Breast epithelium (tissue), 4 donors: ENCODE measurements at regions not wholly inside any gene's neighbourhood (a gene's known extent, or its start where the extent isn't known, plus 50 kb on each side); places are given as distances from the start of the nearest gene placed in this dataset.

ENCODE experiments used
- DNase-seq, 2 donors: peaks; one replicate each; pipeline ENCODE4 v3.0.0-alpha.2; 2019; ENCODE audit warnings: low spot score in 2 of 2
- H3K27ac ChIP-seq, 2 donors: fragments of 200-600 bp; sonication (generic) in 1 of 2; one replicate each; pipeline ENCODE4 v1.5.1; 2016 to 2019; ENCODE audit warnings: mild to moderate bottlenecking in 1 of 2
- H3K27me3 ChIP-seq, 2 donors: fragments of 200-600 bp; sonication (generic) in 1 of 2; one replicate each; pipeline versions ENCODE4 v1.5.1 to v1.6.0; 2017 to 2019; ENCODE audit warnings: control low read depth in 1 of 2, mild to moderate bottlenecking in 1 of 2
- H3K36me3 ChIP-seq: fragments of 200-600 bp; one replicate; pipeline ENCODE4 v1.5.1; 2019
- H3K4me1 ChIP-seq, 2 donors: fragments of 200-600 bp; sonication (generic); one replicate each; pipeline ENCODE4 v1.5.1; 2016 to 2019; ENCODE audit warnings: control low read depth in 1 of 2
- H3K4me3 ChIP-seq, 3 donors: fragments of 200-600 bp; sonication (generic); 1 replicate in 2 of 3; 2 replicates in 1 of 3; pipeline ENCODE4 v1.5.1; 2016 to 2019; ENCODE audit warnings: mild to moderate bottlenecking in 3 of 3, moderate library complexity in 2 of 3
- H3K9me3 ChIP-seq, 2 donors: fragments of 200-600 bp; sonication (generic) in 1 of 2; one replicate each; pipeline ENCODE4 v1.5.1; 2016 to 2019; ENCODE audit warnings: control low read depth in 1 of 2
- CTCF ChIP-seq, 3 donors: fragments of 450-650 bp; IDR thresholded peaks; one replicate each; pipeline ENCODE4 v1.5.1; 2016 to 2017; ENCODE audit warnings: antibody characterized with exemption in 3 of 3, mild to moderate bottlenecking in 3 of 3, moderate library complexity in 3 of 3
- POLR2A ChIP-seq: fragments of 450-650 bp; IDR thresholded peaks from one replicate; pipeline ENCODE4 v1.6.1; 2016; ENCODE audit warnings: antibody characterized with exemption, mild to moderate bottlenecking, moderate library complexity
- POLR2AphosphoS5 ChIP-seq, 3 donors: sonication (generic); formaldehyde crosslinking; IDR thresholded peaks; one replicate each; pipeline ENCODE4 v1.6.1; 2017; ENCODE audit warnings: antibody characterized with exemption in 3 of 3
- intact Hi-C: fragments of 100-400 bp; cut with DNase I; formaldehyde crosslinking; loops from one replicate; pipeline ENCODE4 v1.15.1; 2023; ENCODE audit warnings: low total_unique reads

DNA sequence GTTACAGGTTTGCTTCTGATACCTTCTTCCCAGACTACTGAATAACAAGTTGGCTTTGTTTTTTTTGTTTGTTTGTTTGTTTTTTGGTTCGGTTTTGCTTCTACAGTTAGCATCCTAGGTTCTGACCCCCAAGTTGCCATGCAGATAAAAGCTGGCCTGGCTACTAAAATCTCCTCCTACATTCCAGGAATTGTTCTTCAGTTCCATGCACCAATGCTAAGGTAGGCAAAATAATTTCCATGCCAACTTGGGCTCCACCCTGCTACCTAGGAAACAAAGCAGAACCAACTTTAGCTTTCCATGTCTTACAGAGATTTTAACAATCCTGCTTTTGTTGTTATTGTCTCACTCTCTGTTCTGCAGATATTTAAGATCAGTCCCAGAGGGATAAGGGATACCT lies 495.5 kb upstream of the SOX9 start:
- no peak for TF ChIP-seq POLR2A
- TF ChIP-seq CTCF (IDR thresholded peaks at IDR 0.05): no peak
- no peak for TF ChIP-seq POLR2AphosphoS5 (IDR thresholded peaks at IDR 0.05)
- H3K4me1 ChIP-seq: no peaks in the 10 kb centered on the region
- no peak overlapping the region for H3K27ac ChIP-seq
- no peak overlapping the region for H3K4me3 ChIP-seq
- no peaks in the 10 kb centered on the region for H3K36me3 ChIP-seq
- no peaks in the 10 kb centered on the region for H3K9me3 ChIP-seq
- no peak for DNase-seq
- intact Hi-C loops: no loop called here
- no peaks in the 10 kb centered on the region for H3K27me3 ChIP-seq

- Histone ChIP-seq H3K27me3 (no peaks in the 10 kb centered on the region), H3K4me3 (no peak overlapping the region), H3K27ac (no peak overlapping the region), H3K9me3 (no peaks in the 10 kb centered on the region), H3K36me3 (no peaks in the 10 kb centered on the region), H3K4me1 (no peaks in the 10 kb centered on the region)
- no peak for DNase-seq
- intact Hi-C loops: no loop called here
- no peak for TF ChIP-seq POLR2A
- no peak for TF ChIP-seq POLR2AphosphoS5 (IDR thresholded peaks at IDR 0.05)
These were observed 492.5 kb upstream of the SOX9 start for GRCh38 chr17:71628306-71628705.

- Histone ChIP-seq H3K9me3 (no peaks in the 10 kb centered on the region), H3K4me3 (no peak overlapping the region), H3K27ac (no peak overlapping the region), H3K36me3 (no peaks in the 10 kb centered on the region), H3K4me1 (no peaks in the 10 kb centered on the region), H3K27me3 (no peaks in the 10 kb centered on the region)
- TF ChIP-seq POLR2A: no peak
- no peak for TF ChIP-seq CTCF (IDR thresholded peaks at IDR 0.05)
- TF ChIP-seq POLR2AphosphoS5 (IDR thresholded peaks at IDR 0.05): no peak
- intact Hi-C loops: no loop called here
- no peak for DNase-seq
These were observed 489.3 kb upstream of the SOX9 start for GRCh38 chr17:71631483-71631882.

GRCh38 chr17:71632328-71632727 lies 488.5 kb upstream of the SOX9 start:
- intact Hi-C loops: no loop called here
- no peak for TF ChIP-seq POLR2AphosphoS5 (IDR thresholded peaks at IDR 0.05)
- Histone ChIP-seq H3K4me3 (no peak overlapping the region), H3K36me3 (no peaks in the 10 kb centered on the region), H3K9me3 (no peaks in the 10 kb centered on the region), H3K27ac (no peak overlapping the region), H3K4me1 (no peaks in the 10 kb centered on the region), H3K27me3 (no peaks in the 10 kb centered on the region)
- DNase-seq: no peak

DNA sequence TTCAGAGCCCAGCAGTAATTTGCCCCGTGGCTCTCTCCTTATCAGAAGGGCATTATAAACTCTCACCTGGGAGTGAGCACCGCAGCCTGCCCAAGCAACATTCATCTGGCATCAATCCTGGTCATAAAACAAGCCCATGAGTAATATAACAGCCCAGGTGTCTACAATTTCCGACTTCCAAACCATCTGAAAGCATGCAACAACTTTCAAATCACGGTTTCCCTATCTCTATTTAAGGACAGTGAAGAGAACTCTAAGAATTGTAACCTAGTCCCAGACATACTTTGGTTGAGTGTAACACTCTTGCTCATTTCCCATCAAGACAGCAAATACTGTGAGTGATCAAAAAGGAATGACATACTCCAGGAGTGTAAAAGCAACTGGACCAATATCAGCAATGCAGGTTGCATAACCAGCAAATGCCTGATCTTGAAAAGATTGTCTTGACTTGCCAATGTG lies 487.4 kb upstream of the SOX9 start:
- H3K36me3 ChIP-seq: no peaks in the 10 kb centered on the region
- intact Hi-C loops: no loop called here
- H3K4me3 ChIP-seq: no peak overlapping the region
- H3K27ac ChIP-seq: peak overlapping the region in 1 of 2 donors; percentile 54
- TF ChIP-seq POLR2A: no peak
- no peak for TF ChIP-seq CTCF (IDR thresholded peaks at IDR 0.05)
- H3K9me3 ChIP-seq: no peaks in the 10 kb centered on the region
- H3K4me1 ChIP-seq: no peaks in the 10 kb centered on the region
- H3K27me3 ChIP-seq: no peaks in the 10 kb centered on the region
- peak in 1 of 2 donors; percentile 48 for DNase-seq

DNA sequence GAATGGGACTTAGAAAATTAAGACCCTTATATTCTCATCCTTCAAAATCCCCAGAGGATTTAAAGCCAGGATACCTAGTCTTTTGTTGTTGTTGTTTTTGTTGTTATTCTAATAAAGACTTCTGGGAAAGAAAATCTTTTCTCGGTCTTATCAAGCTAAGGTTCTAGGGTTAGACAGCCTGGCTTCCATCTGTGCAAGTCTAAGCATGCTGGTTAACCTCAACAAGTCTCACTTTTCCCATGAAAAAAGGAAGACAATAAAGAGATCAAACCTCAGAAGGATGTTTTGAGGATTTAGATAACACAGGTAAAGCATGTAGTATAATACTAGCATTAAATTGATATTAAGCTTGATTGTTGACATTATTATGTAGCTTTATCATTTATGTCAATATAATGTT lies 486.4 kb upstream of the SOX9 start:
- H3K4me1 ChIP-seq: no peaks in the 10 kb centered on the region
- no peaks in the 10 kb centered on the region for H3K36me3 ChIP-seq
- intact Hi-C loops: no loop called here
- no peak for TF ChIP-seq POLR2AphosphoS5 (IDR thresholded peaks at IDR 0.05)
- H3K27me3 ChIP-seq: no peaks in the 10 kb centered on the region
- no peak overlapping the region for H3K27ac ChIP-seq
- no peaks in the 10 kb centered on the region for H3K9me3 ChIP-seq
- no peak overlapping the region for H3K4me3 ChIP-seq
- DNase-seq: no peak

- Histone ChIP-seq H3K27me3 (no peaks in the 10 kb centered on the region), H3K4me3 (no peak overlapping the region), H3K4me1 (no peaks in the 10 kb centered on the region), H3K9me3 (no peaks in the 10 kb centered on the region), H3K27ac (no peak overlapping the region), H3K36me3 (no peaks in the 10 kb centered on the region)
- intact Hi-C loops: no loop called here
- no peak for TF ChIP-seq CTCF (IDR thresholded peaks at IDR 0.05)
- no peak for TF ChIP-seq POLR2AphosphoS5 (IDR thresholded peaks at IDR 0.05)
- TF ChIP-seq POLR2A: no peak
- no peak for DNase-seq
These were observed 485.6 kb upstream of the SOX9 start for GRCh38 chr17:71635187-71635586.
